Spleen (tissue), 7 donors: ENCODE measurements at regions not wholly inside any gene's neighbourhood (a gene's known extent, or its start where the extent isn't known, plus 50 kb on each side); places are given as distances from the start of the nearest gene placed in this dataset.

Experiments used
- CTCF ChIP-seq, 11 experiments: fragments of 200-600 bp in 7 of 11; fragments of 450-650 bp in 4 of 11; sonication (generic) in 4 of 11; IDR thresholded peaks in 8 of 11; conservative IDR thresholded peaks in 3 of 11; 1 replicate in 7 of 11; 2 replicates in 4 of 11; pipeline versions ENCODE4 v1.4.0 to v1.8.0; 2016 to 2021; ENCODE audit warnings: antibody characterized with exemption in 11 of 11, inconsistent platforms in 4 of 11, mild to moderate bottlenecking in 1 of 11
- POLR2A ChIP-seq, 3 donors: fragments of 450-650 bp; IDR thresholded peaks; one replicate each; pipeline ENCODE4 v1.5.1; 2017; ENCODE audit warnings: antibody characterized with exemption in 3 of 3, mild to moderate bottlenecking in 1 of 3
- POLR2AphosphoS5 ChIP-seq, 3 donors: sonication (generic); formaldehyde crosslinking; IDR thresholded peaks; one replicate each; pipeline ENCODE4 v1.5.1; 2017; ENCODE audit warnings: antibody characterized with exemption in 3 of 3
- donor health status: DM: no; HTN: no; CAD: no; lungs with moderate emphysema.
- donor health status: DM: no; HTN: no; CAD: no.
- donor health status: DM: no; HTN: no; CAD: no.

DNA sequence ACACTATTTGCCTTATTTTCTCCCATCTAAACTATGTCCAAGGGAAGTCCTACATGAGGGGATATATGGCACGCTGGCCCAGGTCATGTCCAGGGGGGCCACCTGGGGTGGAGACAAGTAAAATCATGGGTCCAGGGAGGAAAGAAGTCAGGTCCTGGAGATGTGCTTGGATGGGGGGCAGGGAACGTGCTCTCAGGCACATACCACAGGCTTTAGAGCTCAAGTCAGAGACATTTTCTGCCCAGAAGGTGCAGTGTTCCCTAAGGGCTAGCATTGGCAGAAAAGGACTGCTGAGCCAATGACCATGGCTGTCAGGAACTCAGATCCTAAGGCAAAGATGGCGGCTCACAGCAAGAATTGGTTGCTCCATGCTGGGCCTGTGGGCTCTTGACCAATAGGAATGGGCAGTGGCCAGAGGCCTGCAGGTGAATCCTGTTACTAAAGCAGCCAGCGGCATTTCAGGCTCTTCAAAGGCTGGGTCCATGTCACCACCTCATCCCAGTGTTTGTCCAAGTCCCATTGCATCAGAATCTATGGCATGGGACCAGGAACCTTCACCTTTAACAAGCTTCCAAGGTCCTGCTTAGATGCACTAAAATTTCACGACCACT is 175.0 kb downstream of the RPLP1 start:
- no peak for TF ChIP-seq CTCF (IDR thresholded peaks at IDR 0.05 in 8 of 11, conservative IDR thresholded peaks at IDR 0.05 in 3 of 11)
- no peak for TF ChIP-seq POLR2A (IDR thresholded peaks at IDR 0.05)
- no peak for TF ChIP-seq POLR2AphosphoS5 (IDR thresholded peaks at IDR 0.05)
